HCT116 (cell line): ENCODE measurements at regions not wholly inside any gene's neighbourhood (a gene's known extent, or its start where the extent isn't known, plus 50 kb on each side); places are given as distances from the start of the nearest gene placed in this dataset.

ENCODE experiments used
- CTCF ChIP-seq, 3 experiments: fragments of 200-600 bp in 1 of 3; sonication (generic) in 1 of 3; IDR thresholded peaks in 2 of 3; conservative IDR thresholded peaks in 1 of 3; 2 replicates each; pipeline ENCODE4 v1.5.1; 2012 to 2017; ENCODE audit warnings: low read depth in 2 of 3, low read length in 2 of 3, antibody characterized with exemption in 1 of 3, borderline replicate concordance in 1 of 3, control low read depth in 1 of 3, mild to moderate bottlenecking in 1 of 3, mixed read lengths in 1 of 3, mixed run types in 1 of 3, moderate library complexity in 1 of 3; ENCODE audit not compliant: insufficient read depth in 1 of 3
- EZH2 ChIP-seq: fragments of 200-600 bp; sonication (generic); IDR thresholded peaks from 2 replicates; pipeline ENCODE4 v1.6.1; 2017; ENCODE audit warnings: antibody characterized with exemption, mixed run types
- EZH2phosphoT487 ChIP-seq: fragments of 200-600 bp; IDR thresholded peaks from 2 replicates; pipeline ENCODE4 v1.6.1; 2018; ENCODE audit warnings: antibody characterized with exemption, borderline replicate concordance
- RAD21 ChIP-seq: IDR thresholded peaks from 2 replicates; pipeline ENCODE4 v1.6.1; 2012; ENCODE audit warnings: low read depth, mild to moderate bottlenecking
- ZBTB33 ChIP-seq: IDR thresholded peaks from 2 replicates; pipeline ENCODE4 v1.6.1; 2011; ENCODE audit warnings: mild to moderate bottlenecking, low read length, moderate library complexity; ENCODE audit not compliant: insufficient replicate concordance; ENCODE audit errors: extremely low read depth
- ZNF274 ChIP-seq: fragments of 200-500 bp; sonication (Bioruptor generic); IDR thresholded peaks from 2 replicates; pipeline ENCODE4 v1.6.1; 2014; ENCODE audit warnings: mild to moderate bottlenecking, low read depth, low read length, inconsistent platforms

- no peak for TF ChIP-seq RAD21
- no peak for TF ChIP-seq EZH2phosphoT487
- TF ChIP-seq CTCF (IDR thresholded peaks at IDR 0.05 in 2 of 3, conservative IDR thresholded peaks at IDR 0.05 in 1 of 3; ENCODE audit: borderline replicate concordance in 1 of 3, insufficient read depth in 1 of 3, low read depth in 2 of 3, low read length in 2 of 3): no peak
- no peak for TF ChIP-seq ZBTB33
- TF ChIP-seq EZH2: no peak
- no peak for TF ChIP-seq ZNF274
Observed at GRCh38 chr17:71535321-71535720, 585.5 kb upstream of the SOX9 start.
